ENCODE measurements at regions not wholly inside any gene's neighbourhood (a gene's known extent, or its start where the extent isn't known, plus 50 kb on each side); places are given as distances from the start of the nearest gene placed in this dataset.

GRCh38 chr3:5055357-5056110 lies 66.6 kb upstream of the ARL8B start:
- DNase-seq (no peak), ATAC-seq (replicated peaks in 1 of 2) (peak in 1 of 2 donors; percentile 20)
- Mint-ChIP-seq H3K36me3 (ENCODE audit: insufficient read depth in 2 of 2) (no peaks in the 10 kb centered on the region), H3K27me3 (ENCODE audit: low read depth) (peaks cover 19% of the 10 kb centered on the region), H3K9me3 (no peaks in the 10 kb centered on the region), H3K4me1 (ENCODE audit: low read depth) (peaks cover 79% of the 10 kb centered on the region), H3K4me3 (peak overlapping the region in 1 of 2 donors; percentile 0), H3K27ac (peak overlapping the region; percentile 10)

DNA sequence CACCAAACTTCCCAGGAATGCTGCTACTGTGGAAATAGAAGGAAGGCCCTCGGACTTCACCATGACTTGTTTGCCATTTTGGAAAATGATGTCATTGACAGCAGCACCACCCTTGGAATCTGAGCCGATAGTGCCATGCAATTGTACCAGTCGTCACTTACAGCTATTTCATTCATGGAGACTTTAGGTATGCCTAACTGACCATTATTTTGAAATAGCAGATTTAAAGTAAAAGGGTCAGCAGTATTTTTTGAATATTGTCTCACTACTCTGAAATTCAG lies 66.0 kb upstream of the ARL8B start:
- no peaks in the 10 kb centered on the region for H3K36me3 Mint-ChIP-seq (ENCODE audit: insufficient read depth in 2 of 2)
- DNase-seq, result no peak
- H3K4me1 Mint-ChIP-seq (ENCODE audit: low read depth), result peaks cover 74% of the 10 kb centered on the region
- no peaks in the 10 kb centered on the region for H3K9me3 Mint-ChIP-seq
- H3K27ac Mint-ChIP-seq, result no peak overlapping the region
- H3K27me3 Mint-ChIP-seq (ENCODE audit: low read depth), result peaks cover 22% of the 10 kb centered on the region
- H3K4me3 Mint-ChIP-seq, result no peak overlapping the region
- ATAC-seq (replicated peaks in 1 of 2), result no peak

DNA sequence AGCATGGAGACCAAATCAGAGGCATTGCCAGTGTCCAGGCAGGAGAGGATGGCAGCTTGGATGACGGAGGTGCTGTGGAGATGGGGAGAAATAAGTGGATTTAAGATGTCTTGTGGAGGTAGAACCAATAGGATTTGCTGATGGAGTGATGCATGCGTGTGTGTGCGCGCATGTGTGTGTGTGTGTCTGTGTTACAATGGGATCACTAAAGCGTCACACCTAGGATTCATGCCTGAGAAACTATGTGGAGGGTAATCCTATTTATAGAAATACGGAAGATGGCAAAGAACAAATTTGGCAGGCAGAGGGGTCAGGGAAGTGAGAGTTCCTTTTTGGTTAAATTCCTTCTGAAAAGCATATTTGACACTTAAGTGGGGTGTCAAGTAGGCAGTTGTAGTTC lies 64.8 kb upstream of the ARL8B start:
- no peak for DNase-seq
- Mint-ChIP-seq H3K36me3 (ENCODE audit: insufficient read depth in 2 of 2) (no peaks in the 10 kb centered on the region), H3K4me1 (ENCODE audit: low read depth) (peaks cover 61% of the 10 kb centered on the region), H3K9me3 (no peaks in the 10 kb centered on the region), H3K4me3 (no peak overlapping the region), H3K27me3 (ENCODE audit: low read depth) (peaks cover 32% of the 10 kb centered on the region), H3K27ac (no peak overlapping the region)
- no peak for ATAC-seq (replicated peaks in 1 of 2)

DNA sequence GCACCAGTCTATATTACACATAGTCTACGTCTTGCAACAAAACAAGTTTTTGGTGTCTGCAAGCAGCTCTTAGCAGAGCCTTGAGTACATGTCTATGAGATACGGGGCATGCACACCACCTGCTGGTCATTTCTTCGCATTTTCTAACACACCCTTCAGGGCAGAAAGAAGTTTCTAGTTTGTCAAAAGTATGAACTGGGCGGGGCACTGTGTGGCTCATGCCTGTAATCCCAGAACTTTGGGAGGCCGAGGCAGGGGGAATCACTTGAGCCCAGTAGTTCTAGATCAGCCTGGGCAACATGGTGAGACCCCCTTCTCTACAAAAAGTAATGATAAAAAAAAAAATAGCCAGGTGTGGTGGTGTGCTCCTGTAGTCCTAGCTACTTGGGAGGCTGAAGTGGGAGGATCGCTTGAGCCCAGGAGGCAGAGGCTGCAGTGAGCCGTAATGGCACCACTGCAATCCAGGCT lies 64.2 kb upstream of the ARL8B start:
- no peak overlapping the region for H3K27ac Mint-ChIP-seq
- DNase-seq, result peak; percentile 75 to 78
- no peaks in the 10 kb centered on the region for H3K36me3 Mint-ChIP-seq (ENCODE audit: insufficient read depth in 2 of 2)
- peaks cover 55% of the 10 kb centered on the region for H3K4me1 Mint-ChIP-seq (ENCODE audit: low read depth)
- H3K4me3 Mint-ChIP-seq, result no peak overlapping the region
- H3K27me3 Mint-ChIP-seq (ENCODE audit: low read depth), result peaks cover 35% of the 10 kb centered on the region
- peak; percentile 90 to 93 for ATAC-seq (replicated peaks in 1 of 2)
- H3K9me3 Mint-ChIP-seq, result no peaks in the 10 kb centered on the region

DNA sequence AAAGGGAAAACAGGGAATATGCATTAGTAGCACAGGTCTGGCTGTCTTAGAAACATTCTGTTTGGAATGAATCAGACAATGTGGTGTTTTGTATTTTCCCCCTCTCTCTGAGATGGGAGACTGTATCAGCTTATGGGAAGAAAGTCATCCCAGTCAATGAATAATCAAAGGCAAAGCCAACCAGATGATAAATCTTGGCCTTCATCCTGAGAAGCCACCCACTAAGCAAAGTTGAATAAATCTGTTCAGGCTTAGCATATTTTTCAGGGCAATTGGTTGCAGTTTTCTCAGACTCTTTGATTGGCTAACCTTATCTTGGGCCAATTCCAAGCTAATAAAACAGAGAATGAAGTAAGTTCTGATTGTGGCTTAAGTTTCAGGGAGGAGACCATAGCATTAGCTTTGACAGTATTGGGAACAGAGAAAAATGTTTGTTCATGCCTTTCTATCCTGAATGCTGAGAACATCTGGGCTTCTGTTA lies 63.6 kb upstream of the ARL8B start:
- Mint-ChIP-seq H3K9me3 (no peaks in the 10 kb centered on the region), H3K4me1 (ENCODE audit: low read depth) (peaks cover 49% of the 10 kb centered on the region), H3K27ac (no peak overlapping the region), H3K27me3 (ENCODE audit: low read depth) (peaks cover 35% of the 10 kb centered on the region), H3K4me3 (no peak overlapping the region), H3K36me3 (ENCODE audit: insufficient read depth in 2 of 2) (no peaks in the 10 kb centered on the region)
- ATAC-seq (replicated peaks in 1 of 2) (no peak), DNase-seq (no peak)

- ATAC-seq (replicated peaks in 1 of 2) (no peak), DNase-seq (no peak)
- H3K9me3 Mint-ChIP-seq, result no peaks in the 10 kb centered on the region
- no peaks in the 10 kb centered on the region for H3K36me3 Mint-ChIP-seq (ENCODE audit: insufficient read depth in 2 of 2)
- peaks cover 35% of the 10 kb centered on the region for H3K27me3 Mint-ChIP-seq (ENCODE audit: low read depth)
- H3K27ac Mint-ChIP-seq, result no peak overlapping the region
- H3K4me3 Mint-ChIP-seq, result no peak overlapping the region
- peaks cover 41% of the 10 kb centered on the region for H3K4me1 Mint-ChIP-seq (ENCODE audit: low read depth)
These were observed 62.3 kb upstream of the ARL8B start for GRCh38 chr3:5059782-5060181.

DNA sequence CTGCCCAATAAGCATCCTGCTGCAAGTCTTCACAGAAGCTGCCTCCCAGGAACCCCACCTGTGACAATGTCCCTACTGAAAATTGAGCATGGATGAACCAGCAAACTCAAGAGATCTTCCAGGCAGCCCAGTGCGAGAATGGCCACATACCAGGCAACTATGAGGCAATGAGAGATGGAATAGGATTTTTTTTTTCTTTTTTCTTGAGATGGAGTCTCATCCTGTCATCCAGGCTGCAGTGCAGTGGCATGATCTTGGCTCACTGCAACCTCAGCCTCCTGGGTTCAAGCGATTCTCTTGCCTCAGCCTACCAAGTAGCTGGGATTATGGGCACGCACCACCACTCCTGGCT lies 60.9 kb upstream of the ARL8B start:
- Mint-ChIP-seq H3K27me3 (ENCODE audit: low read depth) (peaks cover 35% of the 10 kb centered on the region), H3K27ac (no peak overlapping the region), H3K4me1 (ENCODE audit: low read depth) (peaks cover 31% of the 10 kb centered on the region), H3K9me3 (no peaks in the 10 kb centered on the region), H3K4me3 (no peak overlapping the region), H3K36me3 (ENCODE audit: insufficient read depth in 2 of 2) (no peaks in the 10 kb centered on the region)
- ATAC-seq (replicated peaks in 1 of 2) (no peak), DNase-seq (no peak)

DNA sequence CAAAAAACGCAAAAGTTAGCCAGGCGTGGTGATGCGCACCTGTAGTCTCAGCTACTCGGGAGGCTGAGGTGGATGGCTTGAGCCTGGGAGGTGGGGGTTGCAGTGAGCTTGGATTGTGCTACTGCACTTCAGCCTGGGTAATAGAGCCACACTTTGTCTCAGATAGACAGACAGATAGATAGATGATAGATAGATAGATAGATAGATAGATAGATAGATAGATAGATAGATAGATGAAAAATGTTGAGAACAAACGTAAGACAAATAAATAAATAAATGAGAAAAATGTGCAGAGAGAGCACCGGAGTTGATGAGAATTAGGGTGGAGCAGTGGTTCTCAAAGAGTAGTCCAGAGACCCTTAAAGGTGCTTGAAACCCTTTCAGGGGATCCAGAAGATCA lies 58.4 kb upstream of the ARL8B start:
- Mint-ChIP-seq H3K27ac (no peak overlapping the region), H3K9me3 (no peaks in the 10 kb centered on the region), H3K4me3 (no peak overlapping the region), H3K4me1 (ENCODE audit: low read depth) (peaks cover 12% of the 10 kb centered on the region), H3K27me3 (ENCODE audit: low read depth) (peaks cover 33% of the 10 kb centered on the region), H3K36me3 (ENCODE audit: insufficient read depth in 2 of 2) (no peaks in the 10 kb centered on the region)
- no peak for ATAC-seq (replicated peaks in 1 of 2)
- no peak for DNase-seq

DNA sequence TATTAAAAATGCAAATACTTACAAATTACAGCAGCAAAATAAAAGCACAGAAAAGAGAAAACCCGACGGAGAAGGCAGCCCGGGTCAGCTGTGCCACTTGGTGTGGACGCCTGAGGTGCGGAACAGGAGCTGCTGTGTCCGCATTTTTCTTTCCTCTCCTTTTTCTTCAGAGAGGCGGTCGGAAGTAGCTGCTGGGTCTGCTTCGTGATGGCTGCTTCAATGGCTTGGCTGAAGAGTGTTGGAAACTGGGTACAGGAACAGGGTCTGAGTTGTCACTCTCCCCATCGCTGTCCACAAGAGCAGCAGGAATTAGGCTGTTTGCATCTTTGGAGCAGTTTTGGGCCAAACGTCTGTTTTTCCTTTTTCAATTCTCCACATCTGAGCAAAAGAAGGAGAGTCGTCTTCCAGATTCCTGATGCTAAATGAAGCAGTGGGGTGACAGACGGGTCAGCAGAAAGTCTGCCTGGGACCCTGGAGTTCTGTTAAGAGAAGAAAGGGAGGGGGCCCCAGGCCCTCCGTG lies 53.5 kb upstream of the ARL8B start:
- Mint-ChIP-seq H3K36me3 (ENCODE audit: insufficient read depth in 2 of 2) (no peaks in the 10 kb centered on the region), H3K4me3 (no peak overlapping the region), H3K4me1 (ENCODE audit: low read depth) (peaks cover 8% of the 10 kb centered on the region), H3K27ac (no peak overlapping the region), H3K9me3 (no peaks in the 10 kb centered on the region), H3K27me3 (ENCODE audit: low read depth) (peaks cover 22% of the 10 kb centered on the region)
- ATAC-seq (replicated peaks in 1 of 2) (no peak), DNase-seq (no peak)

DNA sequence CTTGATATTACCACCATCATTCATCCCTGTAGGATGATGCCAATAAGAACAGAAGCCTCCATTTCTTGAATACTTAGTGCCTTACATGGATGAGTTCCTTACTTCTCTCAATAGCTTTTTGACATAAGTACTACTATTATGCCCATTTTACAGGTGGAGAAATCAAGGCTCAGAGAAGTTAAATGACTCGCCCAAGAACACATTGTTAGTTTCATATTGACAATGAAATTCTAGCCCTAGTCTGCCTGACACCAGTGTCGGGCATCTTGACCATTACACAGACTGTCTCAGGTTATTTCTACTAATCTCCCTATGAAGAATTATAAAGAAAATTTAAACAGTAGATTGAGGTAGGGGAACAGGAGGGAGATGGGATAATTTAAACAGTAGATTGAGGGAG lies 52.5 kb upstream of the ARL8B start:
- Mint-ChIP-seq H3K27me3 (ENCODE audit: low read depth) (peaks cover 22% of the 10 kb centered on the region), H3K4me1 (ENCODE audit: low read depth) (peaks cover 8% of the 10 kb centered on the region), H3K27ac (no peak overlapping the region), H3K36me3 (ENCODE audit: insufficient read depth in 2 of 2) (no peaks in the 10 kb centered on the region), H3K9me3 (no peaks in the 10 kb centered on the region), H3K4me3 (no peak overlapping the region)
- ATAC-seq (replicated peaks in 1 of 2) (no peak), DNase-seq (no peak)

DNA sequence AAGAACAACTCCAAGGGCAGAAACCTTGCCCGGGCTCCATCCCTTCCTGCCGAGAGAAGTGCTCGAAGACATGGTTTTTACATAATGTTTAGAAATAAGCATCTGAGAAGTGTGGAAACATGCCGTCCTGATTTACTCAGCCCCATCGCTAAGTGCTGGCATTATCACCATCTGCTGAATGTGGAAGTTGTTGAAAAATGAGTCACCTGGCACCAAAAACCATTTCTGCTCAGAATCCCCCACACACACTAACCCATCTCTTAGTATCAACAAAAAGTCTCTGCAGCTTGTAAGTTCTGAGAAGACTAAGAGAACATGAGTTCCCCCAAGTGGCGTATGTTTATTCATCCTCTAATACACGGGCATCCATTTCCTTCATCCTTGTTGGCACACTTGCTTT lies 51.0 kb upstream of the ARL8B start:
- H3K9me3 Mint-ChIP-seq, result no peaks in the 10 kb centered on the region
- DNase-seq, result no peak
- no peaks in the 10 kb centered on the region for H3K36me3 Mint-ChIP-seq (ENCODE audit: insufficient read depth in 2 of 2)
- no peak overlapping the region for H3K4me3 Mint-ChIP-seq
- H3K4me1 Mint-ChIP-seq (ENCODE audit: low read depth), result peaks cover 8% of the 10 kb centered on the region
- peaks cover 22% of the 10 kb centered on the region for H3K27me3 Mint-ChIP-seq (ENCODE audit: low read depth)
- ATAC-seq (replicated peaks in 1 of 2), result peak in 1 of 2 donors; percentile 56
- no peak overlapping the region for H3K27ac Mint-ChIP-seq

DNA sequence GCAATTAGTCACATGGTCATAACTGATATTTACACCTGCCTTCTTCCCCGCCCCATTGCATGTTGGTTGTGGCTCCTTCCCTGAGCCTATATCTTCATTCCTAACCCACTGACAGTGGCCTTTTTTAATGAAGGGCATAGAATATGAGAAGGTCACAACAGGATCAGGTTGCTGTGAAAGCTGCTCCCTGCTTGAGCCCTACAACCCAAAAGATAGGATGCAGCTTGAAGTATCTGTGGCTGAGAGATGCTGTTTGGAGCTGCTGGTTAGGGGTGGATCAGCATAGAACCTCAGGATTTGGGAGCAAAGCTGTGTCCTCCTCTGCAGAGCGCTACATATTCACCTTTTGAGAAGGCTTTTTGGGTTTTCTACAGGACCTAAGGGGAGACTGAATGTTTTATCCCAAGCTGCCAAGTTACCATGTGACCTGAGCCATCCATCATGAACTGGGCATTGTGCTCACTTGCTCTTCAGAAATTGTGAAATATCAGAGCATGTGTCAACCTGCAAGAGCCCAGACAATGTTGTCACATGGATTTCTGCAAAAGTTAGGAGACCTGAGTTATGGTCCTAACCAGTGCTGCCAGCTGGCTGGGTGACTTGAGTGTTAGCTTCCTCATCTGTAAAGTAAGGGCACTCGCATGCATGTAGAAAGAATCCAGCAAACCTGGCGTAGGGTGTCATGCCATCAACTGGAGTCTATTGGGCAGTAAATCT lies 49.8 kb upstream of the ARL8B start:
- Mint-ChIP-seq H3K36me3 (ENCODE audit: insufficient read depth in 2 of 2) (no peaks in the 10 kb centered on the region), H3K4me3 (no peak overlapping the region), H3K27me3 (ENCODE audit: low read depth) (peaks cover 22% of the 10 kb centered on the region), H3K9me3 (no peaks in the 10 kb centered on the region), H3K4me1 (ENCODE audit: low read depth) (peaks cover 8% of the 10 kb centered on the region), H3K27ac (no peak overlapping the region)
- ATAC-seq (replicated peaks in 1 of 2), result no peak
- DNase-seq, result no peak
